IMR-90 (cell line): ENCODE measurements at regions not wholly inside any gene's neighbourhood (a gene's known extent, or its start where the extent isn't known, plus 50 kb on each side); places are given as distances from the start of the nearest gene placed in this dataset.

Experiments used
- ATAC-seq: fragments of 200-7000 bp; cut with Tn5 transposase; 2 replicates; pipeline ENCODE4 v1.9.1; 2020; ENCODE audit warnings: low read depth, mild to moderate bottlenecking, moderate library complexity
- BruUV-seq: library from RNA; stranded (reverse); fragments of 400-500 nt; replicated peaks from 2 replicates; lab custom pipeline; 2021; lab: Mats Ljungman, UMichigan
- CTCF ChIA-PET: fragments of 300-600 bp; formaldehyde crosslinking; extraction: SDS; loops from one replicate; lab custom pipeline; 2021; ENCODE audit warnings: antibody characterized with exemption; lab: Yijun Ruan, JAX
- POLR2A ChIA-PET: fragments of 300-600 bp; sonication (Branson Sonifier 250); formaldehyde crosslinking; loops from one replicate; lab custom pipeline; 2022; ENCODE audit warnings: antibody characterized with exemption; ENCODE audit not compliant: unreplicated experiment; lab: Charles Lee
- DNase-seq: peaks from one replicate; pipeline ENCODE4 v3.0.0; 2013
- H2AFZ ChIP-seq: replicated peaks from 2 replicates; pipeline ENCODE3; 2013; ENCODE audit warnings: low read length, mild to moderate bottlenecking; ENCODE audit not compliant: poor library complexity
- H2AK5ac ChIP-seq: 2 replicates; pipeline ENCODE4 v1.6.1; 2013; ENCODE audit warnings: low read depth, low read length, inconsistent platforms
- H2AK9ac ChIP-seq: replicated peaks from 2 replicates; pipeline ENCODE3; 2013; ENCODE audit warnings: mild to moderate bottlenecking, low read depth, low read length, moderate library complexity; ENCODE audit not compliant: poor library complexity
- H2BK120ac ChIP-seq: 2 replicates; pipeline ENCODE4 v1.6.1; 2013; ENCODE audit warnings: low read depth, low read length, inconsistent platforms
- H2BK15ac ChIP-seq: 3 replicates; pipeline ENCODE4 v1.6.1; 2013; ENCODE audit warnings: low read depth, low read length, inconsistent platforms
- H2BK20ac ChIP-seq: 2 replicates; pipeline ENCODE4 v1.6.1; 2013; ENCODE audit warnings: low read depth, mild to moderate bottlenecking, inconsistent platforms, low read length, moderate library complexity
- H2BK5ac ChIP-seq: 2 replicates; pipeline ENCODE4 v1.6.1; 2013; ENCODE audit warnings: mild to moderate bottlenecking, low read depth, low read length, inconsistent platforms; ENCODE audit not compliant: poor library complexity, severe bottlenecking
- H3K14ac ChIP-seq: replicated peaks from 2 replicates; pipeline ENCODE4 v1.6.1; 2013; ENCODE audit warnings: low read depth, low read length, inconsistent platforms
- H3K18ac ChIP-seq: 2 replicates; pipeline ENCODE4 v1.6.1; 2013; ENCODE audit warnings: low read depth, low read length, control low read depth
- H3K23ac ChIP-seq: 2 replicates; pipeline ENCODE4 v1.6.1; 2013; ENCODE audit warnings: low read depth, low read length, inconsistent platforms
- H3K27ac ChIP-seq: 2 replicates; pipeline ENCODE4 v1.5.1; 2013; ENCODE audit warnings: mild to moderate bottlenecking, control low read depth, low read length; ENCODE audit not compliant: insufficient read depth
- H3K27me3 ChIP-seq: 2 replicates; pipeline ENCODE4 v1.6.1; 2013; ENCODE audit warnings: low read length; ENCODE audit not compliant: control insufficient read depth, insufficient read depth
- H3K36me3 ChIP-seq: 2 replicates; pipeline ENCODE4 v1.6.1; 2013; ENCODE audit warnings: low read length, mixed read lengths; ENCODE audit not compliant: control insufficient read depth, insufficient read depth
- H3K4ac ChIP-seq: 2 replicates; pipeline ENCODE4 v1.6.1; 2013; ENCODE audit warnings: low read depth, low read length, inconsistent platforms
- H3K4me1 ChIP-seq: 2 replicates; pipeline ENCODE4 v1.6.1; 2013; ENCODE audit warnings: low read length, mixed read lengths; ENCODE audit not compliant: control insufficient read depth, insufficient read depth
- H3K4me2 ChIP-seq: 2 replicates; pipeline ENCODE4 v1.6.1; 2013; ENCODE audit warnings: low read depth, mild to moderate bottlenecking, control low read depth, low read length, moderate library complexity
- H3K4me3 ChIP-seq: 2 replicates; pipeline ENCODE4 v1.5.1; 2013; ENCODE audit warnings: low read depth, mild to moderate bottlenecking, control low read depth, low read length, moderate library complexity; ENCODE audit not compliant: insufficient read depth
- H3K56ac ChIP-seq: 2 replicates; pipeline ENCODE4 v1.6.1; 2013; ENCODE audit warnings: low read length, inconsistent platforms; ENCODE audit not compliant: insufficient read depth; ENCODE audit errors: extremely low read depth
- H3K79me1 ChIP-seq, 2 experiments: 2 replicates each; pipeline ENCODE4 v1.6.1; 2013; ENCODE audit warnings: low read length in 2 of 2, inconsistent platforms in 1 of 2, low read depth in 1 of 2
- H3K9ac ChIP-seq: 2 replicates; pipeline ENCODE4 v1.6.1; 2013; ENCODE audit warnings: low read depth, low read length, control low read depth
- H3K9me1 ChIP-seq: 2 replicates; pipeline ENCODE4 v1.6.1; 2013; ENCODE audit warnings: low read length, inconsistent platforms; ENCODE audit not compliant: insufficient read depth
- H3K9me3 ChIP-seq: 2 replicates; pipeline ENCODE4 v1.6.1; 2013; ENCODE audit warnings: low read length; ENCODE audit not compliant: control insufficient read depth, insufficient read depth
- H4K20me1 ChIP-seq: 2 replicates; pipeline ENCODE4 v1.6.1; 2013; ENCODE audit warnings: low read length, inconsistent platforms; ENCODE audit not compliant: insufficient read depth
- H4K5ac ChIP-seq: 2 replicates; pipeline ENCODE4 v1.6.1; 2013; ENCODE audit warnings: mild to moderate bottlenecking, low read depth, low read length, control low read depth
- H4K8ac ChIP-seq, 2 experiments: 2 replicates each; pipeline ENCODE4 v1.6.1; 2013; ENCODE audit warnings: low read depth in 2 of 2, low read length in 2 of 2, control low read depth in 1 of 2, inconsistent platforms in 1 of 2
- H4K91ac ChIP-seq: 2 replicates; pipeline ENCODE4 v1.6.1; 2013; ENCODE audit warnings: low read depth, low read length, inconsistent platforms; ENCODE audit not compliant: insufficient read depth
- CEBPB ChIP-seq: IDR thresholded peaks from 2 replicates; pipeline ENCODE4 v1.6.1; 2012; ENCODE audit warnings: low read depth, low read length, improper control_type of control experiment
- MAFK ChIP-seq: IDR thresholded peaks from 2 replicates; pipeline ENCODE4 v1.6.1; 2012; ENCODE audit warnings: low read depth, low read length, improper control_type of control experiment
- WGBS, 2 experiments: methylation state at CpG; one replicate each; pipeline versions ENCODE4 v1.1.5 to v1.1.7; 2013; ENCODE audit warnings: missing lambda C conversion rate in 2 of 2; ENCODE audit not compliant: insufficient read length in 1 of 2; ENCODE audit errors: extremely low coverage in 2 of 2; 5-methylcytosine and 5-hydroxymethylcytosine counted together
- dilution Hi-C: fragments of 300-500 bp; cut with HindIII; formaldehyde crosslinking; loops from one replicate; pipeline ENCODE4 v1.14.3; 2018; ENCODE audit warnings: low sequenced_read_pairs; ENCODE audit not compliant: unreplicated experiment
- in situ Hi-C: fragments of 300-500 bp; cut with MboI; formaldehyde crosslinking; loops from 3 replicates; pipeline ENCODE4 v1.14.3; 2019; ENCODE audit warnings: low sequenced_read_pairs, inconsistent platforms, mixed read lengths
- intact Hi-C: fragments of 100-400 bp; cut with micrococcal nuclease; formaldehyde crosslinking; loops from 2 replicates; pipeline ENCODE4 v1.10.0; 2022

DNA sequence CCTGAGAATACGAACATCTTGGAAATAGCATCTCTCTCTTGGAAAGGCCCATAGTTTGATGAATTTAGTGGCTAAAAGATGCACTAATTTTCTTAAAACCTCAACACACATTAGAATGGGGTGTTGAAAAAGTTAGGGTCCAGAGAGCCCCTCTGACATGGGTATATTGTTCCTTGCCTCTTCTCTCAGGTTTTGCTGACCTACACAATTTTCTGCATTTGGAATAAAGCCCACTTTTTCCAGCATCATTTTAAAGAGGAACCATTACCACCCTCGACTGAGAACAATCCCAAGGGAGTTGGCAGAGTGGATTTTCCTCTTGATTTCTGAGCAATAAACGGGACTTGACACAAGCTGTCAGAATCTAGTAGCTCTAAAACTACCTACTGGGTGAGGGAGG lies 156.1 kb downstream of the PMP22 start:
- CTCF ChIA-PET: no interaction called here
- H2AK5ac ChIP-seq: no peak overlapping the region
- H3K27ac ChIP-seq: no peak overlapping the region
- H4K5ac ChIP-seq: no peak overlapping the region
- ATAC-seq (no peak), DNase-seq (no peak)
- no peak overlapping the region for H2BK20ac ChIP-seq
- TF ChIP-seq MAFK (peak; percentile 68), CEBPB (no peak)
- H3K9me1 ChIP-seq: no peaks in the 10 kb centered on the region; the same call in 1 of the 2 replicates
- WGBS, 2 experiments: no CpG with 5 or more reads among the region's 3 CpGs
- H3K4me1 ChIP-seq: no peaks in the 10 kb centered on the region
- H2BK5ac ChIP-seq: no peak overlapping the region
- no peak overlapping the region for H2AK9ac ChIP-seq
- dilution Hi-C loops (no loop called here), in situ Hi-C loops (no loop called here), intact Hi-C loops (no loop called here)
- no peaks in the 10 kb centered on the region for H3K79me1 ChIP-seq
- no peak overlapping the region for H2AFZ ChIP-seq
- BruUV-seq: no TSS peak
- no peak overlapping the region for H3K9ac ChIP-seq
- no peak overlapping the region for H4K8ac ChIP-seq
- H3K4ac ChIP-seq: no peak overlapping the region
- no peak overlapping the region for H2BK120ac ChIP-seq
- no peaks in the 10 kb centered on the region for H3K36me3 ChIP-seq
- POLR2A ChIA-PET: no interaction called here
- H4K91ac ChIP-seq: no peak overlapping the region
- no peak overlapping the region for H3K14ac ChIP-seq
- H3K9me3 ChIP-seq: no peaks in the 10 kb centered on the region
- H3K18ac ChIP-seq: no peak overlapping the region
- no peak overlapping the region for H3K4me3 ChIP-seq
- H3K4me2 ChIP-seq: no peak overlapping the region
- H3K27me3 ChIP-seq: peaks cover 2% of the 10 kb centered on the region; the same call in 1 of the 2 replicates
- no peak overlapping the region for H2BK15ac ChIP-seq
- H3K56ac ChIP-seq: no peak overlapping the region
- H4K20me1 ChIP-seq: no peaks in the 10 kb centered on the region
- no peak overlapping the region for H3K23ac ChIP-seq
